Prostate gland (tissue), 2 donors: ENCODE measurements at regions not wholly inside any gene's neighbourhood (a gene's known extent, or its start where the extent isn't known, plus 50 kb on each side); places are given as distances from the start of the nearest gene placed in this dataset.

ENCODE experiments used
- POLR2A ChIP-seq: fragments of 450-650 bp; IDR thresholded peaks from one replicate; pipeline ENCODE4 v1.6.1; 2016; ENCODE audit warnings: antibody characterized with exemption, mild to moderate bottlenecking
- POLR2AphosphoS5 ChIP-seq: sonication (generic); formaldehyde crosslinking; IDR thresholded peaks from one replicate; pipeline ENCODE4 v1.6.1; 2017; ENCODE audit warnings: antibody characterized with exemption
- TF ChIP-seq, protein P1 (sequence below), 4 experiments: fragments of 200-600 bp in 2 of 4; fragments of 450-650 bp in 2 of 4; sonication (generic) in 2 of 4; IDR thresholded peaks; 1 replicate in 3 of 4; 2 replicates in 1 of 4; pipeline ENCODE4 v1.5.1; 2016 to 2019; ENCODE audit warnings: antibody characterized with exemption in 4 of 4, mild to moderate bottlenecking in 2 of 4, moderate library complexity in 2 of 4

DNA sequence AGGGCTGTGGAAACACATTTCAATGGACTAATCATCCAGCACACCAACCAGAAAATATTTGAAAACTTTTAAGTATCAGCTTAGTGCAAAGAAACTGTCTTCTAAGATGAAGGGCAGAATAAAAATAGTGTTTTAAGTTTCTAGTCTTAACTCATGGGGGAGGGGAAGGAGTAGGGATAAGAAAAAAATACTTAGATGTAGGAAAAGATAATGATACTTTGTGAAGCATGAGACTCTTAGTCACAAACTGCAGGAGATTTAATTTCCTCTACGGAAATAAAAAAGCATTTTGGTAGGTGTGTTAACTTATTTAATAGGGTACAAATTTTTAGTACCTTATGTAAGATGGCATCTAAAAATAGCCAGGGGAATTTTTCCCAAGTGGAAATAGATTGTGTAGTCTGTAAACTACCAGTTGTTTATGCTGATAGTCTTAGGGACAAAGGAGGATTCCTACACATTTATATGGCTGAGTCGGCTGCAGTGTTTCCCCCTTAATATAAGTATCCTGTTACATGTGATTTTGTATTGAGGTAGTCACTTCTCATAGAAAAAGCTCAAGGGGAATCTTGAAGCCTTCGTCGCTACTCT is 78.2 kb upstream of the GBE1 start:
- TF ChIP-seq POLR2AphosphoS5 (no peak), POLR2A (no peak)
- TF ChIP-seq, protein P1, sequence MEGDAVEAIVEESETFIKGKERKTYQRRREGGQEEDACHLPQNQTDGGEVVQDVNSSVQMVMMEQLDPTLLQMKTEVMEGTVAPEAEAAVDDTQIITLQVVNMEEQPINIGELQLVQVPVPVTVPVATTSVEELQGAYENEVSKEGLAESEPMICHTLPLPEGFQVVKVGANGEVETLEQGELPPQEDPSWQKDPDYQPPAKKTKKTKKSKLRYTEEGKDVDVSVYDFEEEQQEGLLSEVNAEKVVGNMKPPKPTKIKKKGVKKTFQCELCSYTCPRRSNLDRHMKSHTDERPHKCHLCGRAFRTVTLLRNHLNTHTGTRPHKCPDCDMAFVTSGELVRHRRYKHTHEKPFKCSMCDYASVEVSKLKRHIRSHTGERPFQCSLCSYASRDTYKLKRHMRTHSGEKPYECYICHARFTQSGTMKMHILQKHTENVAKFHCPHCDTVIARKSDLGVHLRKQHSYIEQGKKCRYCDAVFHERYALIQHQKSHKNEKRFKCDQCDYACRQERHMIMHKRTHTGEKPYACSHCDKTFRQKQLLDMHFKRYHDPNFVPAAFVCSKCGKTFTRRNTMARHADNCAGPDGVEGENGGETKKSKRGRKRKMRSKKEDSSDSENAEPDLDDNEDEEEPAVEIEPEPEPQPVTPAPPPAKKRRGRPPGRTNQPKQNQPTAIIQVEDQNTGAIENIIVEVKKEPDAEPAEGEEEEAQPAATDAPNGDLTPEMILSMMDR (IDR thresholded peaks at IDR 0.05) = no peak
